Psoas muscle (tissue), 7 donors: ENCODE measurements at regions not wholly inside any gene's neighbourhood (a gene's known extent, or its start where the extent isn't known, plus 50 kb on each side); places are given as distances from the start of the nearest gene placed in this dataset.
A peak's percentile ranks its signal among the peaks of the same experiment; 100 is the strongest.

ENCODE experiments used
- ATAC-seq, 4 donors: fragments of 200-7000 bp; cut with Tn5 transposase; one replicate each; pipeline ENCODE4 v1.9.1; 2020; ENCODE audit warnings: moderate library complexity in 3 of 4, mild to moderate bottlenecking in 2 of 4
- DNase-seq, 2 donors: peaks; one replicate each; pipeline ENCODE4 v3.0.0-alpha.2; 2020
- H3K27ac ChIP-seq: fragments of 200-600 bp; one replicate; pipeline ENCODE4 v1.8.0; 2022
- H3K27me3 ChIP-seq, 3 donors: fragments of 200-600 bp in 1 of 3; one replicate each; pipeline versions ENCODE4 v1.6.1 to v1.8.0; 2013 to 2022; ENCODE audit warnings: low read length in 2 of 3, mild to moderate bottlenecking in 2 of 3, moderate library complexity in 1 of 3; ENCODE audit not compliant: insufficient read depth in 3 of 3
- H3K36me3 ChIP-seq, 2 donors: fragments of 200-600 bp in 1 of 2; one replicate each; pipeline versions ENCODE4 v1.6.1 to v1.8.0; 2013 to 2022; ENCODE audit warnings: low read depth in 1 of 2, mild to moderate bottlenecking in 1 of 2, moderate library complexity in 1 of 2; ENCODE audit not compliant: insufficient read depth in 1 of 2
- H3K4me1 ChIP-seq: fragments of 200-600 bp; one replicate; pipeline ENCODE4 v1.8.0; 2022
- H3K4me3 ChIP-seq: fragments of 200-600 bp; one replicate; pipeline ENCODE4 v1.8.0; 2022; ENCODE audit warnings: mild to moderate bottlenecking
- H3K9me3 ChIP-seq: fragments of 200-600 bp; one replicate; pipeline ENCODE4 v1.8.0; 2022
- WGBS, 3 donors: extraction: QIAGEN DNeasy Blood & Tissue Kit; methylation state at CpG; one replicate each; pipeline versions ENCODE4 v1.1.6 to v1.1.7; 2013; 5-methylcytosine and 5-hydroxymethylcytosine counted together
- intact Hi-C, 2 donors: fragments of 100-400 bp; cut with DNase I; formaldehyde crosslinking; loops; one replicate each; pipeline versions ENCODE4 v1.11.0 to v1.14.2; 2022
- TF ChIP-seq, protein P1 (sequence below): fragments of 200-600 bp; IDR thresholded peaks from one replicate; pipeline ENCODE4 v1.8.0; 2022; ENCODE audit warnings: antibody characterized with exemption
- donor health status: healthy with polysubstance abuse.
- donor health status: DM: no; HTN: no; CAD: no; lungs with moderate emphysema.
- donor health status: Bipolar disorder and iron deficiency.
- donor health status: healthy.
- donor health status: DM: yes; HTN: yes; CAD: no.
- donor health status: DM: no; HTN: no; CAD: no.
- donor health status: DM: yes; HTN: yes; CAD: no.

DNA sequence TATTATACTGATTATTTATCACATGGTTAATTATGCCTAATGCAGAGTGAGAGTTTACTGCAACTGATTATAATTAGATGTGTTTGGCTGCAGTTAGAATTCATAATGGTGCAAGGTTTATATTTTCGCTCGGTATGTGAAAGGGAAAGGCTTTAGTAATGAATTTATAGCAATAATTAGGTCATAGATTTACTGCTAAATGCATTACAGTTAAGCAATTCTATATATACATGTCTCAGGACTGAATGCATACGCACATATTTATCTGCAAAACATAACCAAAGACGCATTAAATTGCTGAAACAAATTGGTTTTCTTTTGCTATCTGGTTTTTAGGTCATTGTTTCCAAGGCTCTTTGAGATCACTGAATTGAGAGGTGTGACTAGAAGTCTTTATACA lies 428.1 kb upstream of the PDE3A start:
- intact Hi-C loops = no loop called here
- no peaks in the 10 kb centered on the region for H3K36me3 ChIP-seq
- H3K4me1 ChIP-seq = no peaks in the 10 kb centered on the region
- no peak overlapping the region for H3K4me3 ChIP-seq
- TF ChIP-seq, protein P1, sequence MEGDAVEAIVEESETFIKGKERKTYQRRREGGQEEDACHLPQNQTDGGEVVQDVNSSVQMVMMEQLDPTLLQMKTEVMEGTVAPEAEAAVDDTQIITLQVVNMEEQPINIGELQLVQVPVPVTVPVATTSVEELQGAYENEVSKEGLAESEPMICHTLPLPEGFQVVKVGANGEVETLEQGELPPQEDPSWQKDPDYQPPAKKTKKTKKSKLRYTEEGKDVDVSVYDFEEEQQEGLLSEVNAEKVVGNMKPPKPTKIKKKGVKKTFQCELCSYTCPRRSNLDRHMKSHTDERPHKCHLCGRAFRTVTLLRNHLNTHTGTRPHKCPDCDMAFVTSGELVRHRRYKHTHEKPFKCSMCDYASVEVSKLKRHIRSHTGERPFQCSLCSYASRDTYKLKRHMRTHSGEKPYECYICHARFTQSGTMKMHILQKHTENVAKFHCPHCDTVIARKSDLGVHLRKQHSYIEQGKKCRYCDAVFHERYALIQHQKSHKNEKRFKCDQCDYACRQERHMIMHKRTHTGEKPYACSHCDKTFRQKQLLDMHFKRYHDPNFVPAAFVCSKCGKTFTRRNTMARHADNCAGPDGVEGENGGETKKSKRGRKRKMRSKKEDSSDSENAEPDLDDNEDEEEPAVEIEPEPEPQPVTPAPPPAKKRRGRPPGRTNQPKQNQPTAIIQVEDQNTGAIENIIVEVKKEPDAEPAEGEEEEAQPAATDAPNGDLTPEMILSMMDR = no peak
- no peaks in the 10 kb centered on the region for H3K9me3 ChIP-seq
- no peaks in the 10 kb centered on the region for H3K27me3 ChIP-seq
- no peak overlapping the region for H3K27ac ChIP-seq
- ATAC-seq (no peak), DNase-seq (no peak)
- 65 to 72% (median 66%) methylated on average over 4 of the region's 4 CpGs for WGBS, 3 donors

DNA sequence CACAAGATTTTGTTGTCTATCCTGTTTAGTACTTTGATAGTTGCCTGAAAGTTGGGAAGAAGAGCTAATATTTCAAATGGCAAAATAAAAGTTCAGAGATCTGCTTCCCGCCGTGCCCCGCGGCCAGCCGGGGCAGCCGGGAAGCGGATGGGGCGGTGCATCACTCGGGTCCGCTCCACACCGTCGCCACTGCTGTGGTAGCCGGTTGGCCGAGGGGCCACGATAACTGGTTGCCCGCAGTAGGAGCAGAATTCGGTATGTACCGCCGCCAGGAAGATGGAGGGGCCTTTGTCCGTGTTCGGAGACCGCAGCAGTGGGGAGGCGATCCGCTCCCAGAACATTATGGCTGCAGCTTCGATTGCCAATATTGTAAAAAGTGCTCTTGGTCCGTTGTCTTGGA lies 427.2 kb upstream of the PDE3A start:
- Histone ChIP-seq H3K36me3 (no peaks in the 10 kb centered on the region), H3K4me3 (no peak overlapping the region), H3K4me1 (no peaks in the 10 kb centered on the region), H3K27me3 (no peaks in the 10 kb centered on the region), H3K27ac (no peak overlapping the region), H3K9me3 (no peaks in the 10 kb centered on the region)
- WGBS, 3 donors = 97 to 98% (median 98%) methylated on average over 26 of the region's 26 CpGs
- intact Hi-C loops = no loop called here
- ATAC-seq = no peak
- TF ChIP-seq, protein P1 = no peak
- DNase-seq = no peak

DNA sequence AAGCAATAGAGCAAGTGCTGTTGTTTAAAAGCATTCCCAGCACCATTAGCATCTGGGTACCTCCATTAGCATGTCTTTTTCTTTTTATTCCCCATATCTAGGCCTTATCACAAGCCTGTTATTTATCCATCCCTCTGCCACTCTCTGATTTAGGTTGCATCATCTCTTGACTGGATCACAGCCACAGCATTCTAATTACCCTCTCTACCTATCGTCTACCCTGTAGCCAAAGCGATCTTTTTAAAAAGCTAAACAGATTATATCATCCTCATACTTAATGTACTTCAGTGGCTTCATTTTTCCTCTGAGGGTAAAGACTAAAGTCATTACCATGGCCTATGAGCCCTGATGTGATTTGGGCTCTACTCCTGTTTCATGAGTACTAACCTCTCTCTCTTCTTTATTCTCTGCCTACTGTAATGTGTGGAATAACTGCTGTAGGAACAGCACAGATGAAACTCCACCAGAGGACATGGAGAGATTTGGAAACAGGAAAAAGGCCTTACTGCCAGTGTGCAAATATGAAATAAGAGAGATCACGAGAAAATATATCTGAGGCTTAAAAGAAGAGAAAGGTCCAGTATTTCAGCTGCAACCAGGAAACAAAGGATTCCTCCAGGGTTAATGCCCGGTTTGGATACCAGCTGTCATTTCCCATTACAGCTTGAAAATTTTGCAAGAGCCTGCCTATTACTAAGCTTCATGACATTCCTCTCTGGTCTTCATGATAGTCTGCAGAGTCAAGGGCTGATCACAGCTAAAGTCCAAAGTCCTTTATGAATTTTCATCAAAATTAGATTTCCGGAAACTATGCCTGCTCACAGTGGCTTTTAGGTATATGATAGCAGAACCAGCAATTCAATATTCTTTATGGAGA lies 422.5 kb upstream of the PDE3A start:
- H3K36me3 ChIP-seq = no peaks in the 10 kb centered on the region
- no peaks in the 10 kb centered on the region for H3K4me1 ChIP-seq
- no peaks in the 10 kb centered on the region for H3K27me3 ChIP-seq
- intact Hi-C loops = no loop called here
- TF ChIP-seq, protein P1 = no peak
- H3K9me3 ChIP-seq = no peaks in the 10 kb centered on the region
- DNase-seq (no peak), ATAC-seq (no peak)
- WGBS, 3 donors = 42 to 67% (median 55%) methylated on average over 5 of the region's 5 CpGs
- H3K4me3 ChIP-seq = no peak overlapping the region
- no peak overlapping the region for H3K27ac ChIP-seq

DNA sequence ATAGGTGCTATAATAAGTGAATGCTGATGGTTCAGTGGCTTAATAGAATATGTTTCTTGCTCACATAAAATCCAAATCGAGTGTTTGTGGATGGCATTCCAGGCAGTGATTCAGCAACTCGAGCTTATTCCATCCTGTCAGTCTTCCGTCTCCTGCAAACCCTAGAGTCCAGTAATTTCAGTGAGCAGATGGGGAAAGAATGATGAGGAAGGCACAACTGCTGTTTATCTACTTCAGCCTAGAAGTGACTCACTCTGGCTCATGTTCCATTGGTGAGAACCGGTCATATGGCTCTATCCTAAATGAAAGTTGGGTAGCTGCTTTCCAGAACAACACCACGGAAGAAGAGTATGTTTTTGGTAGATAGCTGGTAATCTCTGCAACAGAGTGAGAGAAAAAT lies 421.8 kb upstream of the PDE3A start:
- no peak overlapping the region for H3K4me3 ChIP-seq
- TF ChIP-seq, protein P1 = no peak
- 30 to 50% (median 39%) methylated on average over 5 of the region's 5 CpGs for WGBS, 3 donors
- no peaks in the 10 kb centered on the region for H3K36me3 ChIP-seq
- no peaks in the 10 kb centered on the region for H3K4me1 ChIP-seq
- no peak overlapping the region for H3K27ac ChIP-seq
- H3K9me3 ChIP-seq = no peaks in the 10 kb centered on the region
- H3K27me3 ChIP-seq = no peaks in the 10 kb centered on the region
- intact Hi-C loops = no loop called here
- ATAC-seq = peak in 2 of 4 donors; percentile 30 to 44
- DNase-seq = no peak

DNA sequence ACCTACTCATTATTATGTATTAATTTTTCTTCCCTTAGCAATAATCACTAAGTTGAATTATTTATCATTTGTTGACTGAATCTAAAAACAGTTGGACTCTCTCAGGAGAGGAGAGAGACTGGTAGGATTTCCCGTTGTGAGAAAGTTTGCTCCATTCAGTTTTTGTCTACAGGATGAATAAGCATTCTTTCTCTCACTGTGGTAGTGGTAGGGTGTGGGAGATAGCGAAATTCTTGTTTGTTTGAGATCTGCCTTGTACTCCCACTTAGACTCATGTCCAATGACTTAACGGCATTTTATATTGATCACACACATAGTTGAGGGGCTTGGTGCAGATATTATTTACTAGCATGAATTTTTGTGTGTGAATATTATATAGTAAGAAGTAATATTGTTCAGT lies 421.0 kb upstream of the PDE3A start:
- H3K9me3 ChIP-seq = no peaks in the 10 kb centered on the region
- intact Hi-C loops = no loop called here
- no peaks in the 10 kb centered on the region for H3K4me1 ChIP-seq
- TF ChIP-seq, protein P1 = no peak
- H3K4me3 ChIP-seq = no peak overlapping the region
- no peak overlapping the region for H3K27ac ChIP-seq
- no peaks in the 10 kb centered on the region for H3K36me3 ChIP-seq
- DNase-seq (no peak), ATAC-seq (no peak)
- no peaks in the 10 kb centered on the region for H3K27me3 ChIP-seq
- 86 to 95% (median 87%) methylated on average over 3 of the region's 3 CpGs for WGBS, 3 donors
